Sigmoid colon (tissue), 4 donors: ENCODE measurements at regions not wholly inside any gene's neighbourhood (a gene's known extent, or its start where the extent isn't known, plus 50 kb on each side); places are given as distances from the start of the nearest gene placed in this dataset.

Experiments used
- POLR2A ChIP-seq, 2 donors: fragments of 450-650 bp; IDR thresholded peaks; one replicate each; pipeline ENCODE4 v1.6.1; 2016; ENCODE audit warnings: antibody characterized with exemption in 2 of 2, mild to moderate bottlenecking in 2 of 2, moderate library complexity in 2 of 2
- POLR2AphosphoS5 ChIP-seq, 4 donors: sonication (generic); formaldehyde crosslinking; IDR thresholded peaks; one replicate each; pipeline ENCODE4 v1.6.1; 2017; ENCODE audit warnings: antibody characterized with exemption in 4 of 4
- TF ChIP-seq, protein P1 (sequence below), 4 experiments: fragments of 450-650 bp in 3 of 4; fragments of 200-600 bp in 1 of 4; IDR thresholded peaks; one replicate each; pipeline ENCODE4 v1.5.1; 2016 to 2019; ENCODE audit warnings: antibody characterized with exemption in 4 of 4, mild to moderate bottlenecking in 3 of 4, moderate library complexity in 2 of 4

DNA sequence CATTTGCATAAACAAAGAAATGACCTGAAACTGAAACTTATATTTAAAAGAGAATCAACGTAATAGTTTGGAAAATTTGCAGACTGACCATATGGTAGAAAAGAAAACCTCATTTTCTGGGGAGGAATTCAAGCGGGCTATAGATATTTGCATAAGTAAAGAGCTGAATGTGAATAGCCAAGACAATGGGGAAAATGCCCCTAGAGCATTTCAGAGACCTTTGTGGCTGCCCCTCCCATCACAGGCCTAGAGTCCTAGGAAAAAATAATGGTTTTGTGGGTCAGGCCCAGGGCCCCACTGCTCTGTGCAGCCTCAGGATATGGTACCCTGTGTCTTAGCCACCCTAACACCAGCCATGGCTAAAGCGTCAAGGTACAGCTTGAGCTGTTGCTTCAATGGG, 480.6 kb upstream of the MBL2 start:
- TF ChIP-seq POLR2AphosphoS5 (IDR thresholded peaks at IDR 0.05) (no peak), POLR2A (IDR thresholded peaks at IDR 0.05) (no peak)
- TF ChIP-seq, protein P1, sequence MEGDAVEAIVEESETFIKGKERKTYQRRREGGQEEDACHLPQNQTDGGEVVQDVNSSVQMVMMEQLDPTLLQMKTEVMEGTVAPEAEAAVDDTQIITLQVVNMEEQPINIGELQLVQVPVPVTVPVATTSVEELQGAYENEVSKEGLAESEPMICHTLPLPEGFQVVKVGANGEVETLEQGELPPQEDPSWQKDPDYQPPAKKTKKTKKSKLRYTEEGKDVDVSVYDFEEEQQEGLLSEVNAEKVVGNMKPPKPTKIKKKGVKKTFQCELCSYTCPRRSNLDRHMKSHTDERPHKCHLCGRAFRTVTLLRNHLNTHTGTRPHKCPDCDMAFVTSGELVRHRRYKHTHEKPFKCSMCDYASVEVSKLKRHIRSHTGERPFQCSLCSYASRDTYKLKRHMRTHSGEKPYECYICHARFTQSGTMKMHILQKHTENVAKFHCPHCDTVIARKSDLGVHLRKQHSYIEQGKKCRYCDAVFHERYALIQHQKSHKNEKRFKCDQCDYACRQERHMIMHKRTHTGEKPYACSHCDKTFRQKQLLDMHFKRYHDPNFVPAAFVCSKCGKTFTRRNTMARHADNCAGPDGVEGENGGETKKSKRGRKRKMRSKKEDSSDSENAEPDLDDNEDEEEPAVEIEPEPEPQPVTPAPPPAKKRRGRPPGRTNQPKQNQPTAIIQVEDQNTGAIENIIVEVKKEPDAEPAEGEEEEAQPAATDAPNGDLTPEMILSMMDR (IDR thresholded peaks at IDR 0.05) = no peak
